Gastrocnemius medialis (tissue), 4 donors: ENCODE measurements at regions not wholly inside any gene's neighbourhood (a gene's known extent, or its start where the extent isn't known, plus 50 kb on each side); places are given as distances from the start of the nearest gene placed in this dataset.
"Not testable (repeated sequence)": the region's sequence is repeated elsewhere in the genome, so short reads cannot be mapped to it uniquely, and the experiment has no call there.

Experiments
- ATAC-seq, 2 donors: fragments of 150-250 bp; one replicate each; pipeline ENCODE4 v1.9.1; 2016
- DNase-seq, 2 donors: peaks; one replicate each; pipeline ENCODE4 v3.0.0-alpha.2; 2019
- H3K27ac ChIP-seq, 4 donors: fragments of 200-600 bp; sonication (generic); 1 replicate in 1 of 4; 2 replicates in 3 of 4; pipeline ENCODE4 v1.5.1; 2016 to 2018; ENCODE audit warnings: mild to moderate bottlenecking in 2 of 4, moderate library complexity in 1 of 4
- H3K27me3 ChIP-seq, 3 donors: fragments of 200-600 bp; sonication (generic) in 2 of 3; 1 replicate in 1 of 3; 2 replicates in 2 of 3; pipeline versions ENCODE4 v1.5.1 to v1.6.0; 2016 to 2019; ENCODE audit warnings: mild to moderate bottlenecking in 1 of 3, moderate library complexity in 1 of 3
- H3K36me3 ChIP-seq, 2 donors: fragments of 200-600 bp; sonication (generic) in 1 of 2; one replicate each; pipeline ENCODE4 v1.5.1; 2017 to 2018
- H3K4me1 ChIP-seq, 2 donors: fragments of 200-600 bp; sonication (generic) in 1 of 2; one replicate each; pipeline ENCODE4 v1.5.1; 2016 to 2017; ENCODE audit warnings: mild to moderate bottlenecking in 2 of 2
- H3K4me3 ChIP-seq, 4 donors: fragments of 200-600 bp; sonication (generic) in 3 of 4; 1 replicate in 1 of 4; 2 replicates in 3 of 4; pipeline ENCODE4 v1.5.1; 2016 to 2019; ENCODE audit warnings: mild to moderate bottlenecking in 2 of 4
- H3K9me3 ChIP-seq, 3 donors: fragments of 200-600 bp; sonication (generic) in 2 of 3; 1 replicate in 1 of 3; 2 replicates in 2 of 3; pipeline ENCODE4 v1.5.1; 2016 to 2019
- CTCF ChIP-seq, 5 experiments: fragments of 450-650 bp in 3 of 5; fragments of 200-600 bp in 2 of 5; sonication (generic) in 2 of 5; IDR thresholded peaks in 4 of 5; conservative IDR thresholded peaks in 1 of 5; 1 replicate in 4 of 5; 2 replicates in 1 of 5; pipeline ENCODE4 v1.5.1; 2016 to 2019; ENCODE audit warnings: antibody characterized with exemption in 5 of 5, mild to moderate bottlenecking in 3 of 5, moderate library complexity in 3 of 5
- POLR2A ChIP-seq, 2 donors: fragments of 450-650 bp; IDR thresholded peaks; one replicate each; pipeline ENCODE4 v1.6.1; 2017; ENCODE audit warnings: antibody characterized with exemption in 2 of 2, mild to moderate bottlenecking in 2 of 2, moderate library complexity in 2 of 2
- in situ Hi-C, 4 donors: fragments of 200-750 bp; cut with MboI; loops; one replicate each; pipeline versions ENCODE4 v1.15.0 to v1.8.0; 2017; ENCODE audit warnings: low sequenced_read_pairs in 4 of 4
- intact Hi-C: fragments of 100-400 bp; cut with DNase I; formaldehyde crosslinking; loops from one replicate; pipeline ENCODE4 v1.15.1; 2023; ENCODE audit warnings: low total_unique reads

- DNase-seq = no peak
- TF ChIP-seq CTCF (IDR thresholded peaks at IDR 0.05 in 4 of 5, conservative IDR thresholded peaks at IDR 0.05 in 1 of 5) = no peak
- TF ChIP-seq POLR2A (IDR thresholded peaks at IDR 0.05) = no peak
- H3K27ac ChIP-seq = no peak overlapping the region
- H3K9me3 ChIP-seq = no peaks in the 10 kb centered on the region
- H3K4me1 ChIP-seq = no peaks in the 10 kb centered on the region
- ATAC-seq = no peak
- in situ Hi-C loops (no loop called here), intact Hi-C loops (no loop called here)
- no peak overlapping the region for H3K4me3 ChIP-seq
- peaks cover 0 to 2% (median 0%) of the 10 kb centered on the region in 3 donors for H3K27me3 ChIP-seq
- H3K36me3 ChIP-seq = no peaks in the 10 kb centered on the region
These were observed 83.2 kb downstream of the PHAX start for GRCh38 chr5:126683912-126684311.

- ATAC-seq, H3K36me3 ChIP-seq, H3K27ac ChIP-seq, H3K9me3 ChIP-seq, H3K4me1 ChIP-seq, DNase-seq, intact Hi-C loops, H3K4me3 ChIP-seq, H3K27me3 ChIP-seq, in situ Hi-C loops: not testable (repeated sequence)
These were observed 84.1 kb downstream of the PHAX start for GRCh38 chr5:126684656-126685442.

GRCh38 chr5:126686451-126687126 is 85.8 kb downstream of the PHAX start:
- in situ Hi-C loops (no loop called here), intact Hi-C loops (no loop called here)
- no peak for TF ChIP-seq POLR2A (IDR thresholded peaks at IDR 0.05)
- TF ChIP-seq CTCF (IDR thresholded peaks at IDR 0.05 in 4 of 5, conservative IDR thresholded peaks at IDR 0.05 in 1 of 5) = no peak
- Histone ChIP-seq H3K36me3 (no peaks in the 10 kb centered on the region), H3K4me3 (no peak overlapping the region), H3K4me1 (no peaks in the 10 kb centered on the region), H3K9me3 (no peaks in the 10 kb centered on the region), H3K27me3 (peaks cover 0 to 2% (median 0%) of the 10 kb centered on the region in 3 donors), H3K27ac (no peak overlapping the region)
- ATAC-seq (no peak), DNase-seq (no peak)

GRCh38 chr5:126692971-126693370 is 84.0 kb upstream of the LMNB1 start:
- H3K4me3 ChIP-seq = no peak overlapping the region
- in situ Hi-C loops = no loop called here
- no peaks in the 10 kb centered on the region for H3K4me1 ChIP-seq
- H3K9me3 ChIP-seq = no peaks in the 10 kb centered on the region
- H3K27ac ChIP-seq = no peak overlapping the region
- H3K36me3 ChIP-seq = no peaks in the 10 kb centered on the region
- intact Hi-C loops = no loop called here
- no peak for DNase-seq
- TF ChIP-seq POLR2A (IDR thresholded peaks at IDR 0.05) = no peak
- no peak for TF ChIP-seq CTCF (IDR thresholded peaks at IDR 0.05 in 4 of 5, conservative IDR thresholded peaks at IDR 0.05 in 1 of 5)
- no peaks in the 10 kb centered on the region for H3K27me3 ChIP-seq
- no peak for ATAC-seq

GRCh38 chr5:126693806-126694205 is 83.1 kb upstream of the LMNB1 start:
- DNase-seq = no peak
- Histone ChIP-seq H3K27ac (no peak overlapping the region), H3K27me3 (no peaks in the 10 kb centered on the region), H3K36me3 (no peaks in the 10 kb centered on the region), H3K9me3 (no peaks in the 10 kb centered on the region), H3K4me3 (no peak overlapping the region), H3K4me1 (no peaks in the 10 kb centered on the region)
- TF ChIP-seq POLR2A (IDR thresholded peaks at IDR 0.05) (no peak), CTCF (IDR thresholded peaks at IDR 0.05 in 4 of 5, conservative IDR thresholded peaks at IDR 0.05 in 1 of 5) (no peak)
- in situ Hi-C loops = no loop called here
- no peak for ATAC-seq
- intact Hi-C loops = no loop called here
